Fibroblast of villous mesenchyme (primary cell): ENCODE measurements at regions not wholly inside any gene's neighbourhood (a gene's known extent, or its start where the extent isn't known, plus 50 kb on each side); places are given as distances from the start of the nearest gene placed in this dataset.

Source experiments
- DNase-seq: peaks from one replicate; pipeline ENCODE4 v3.0.0-alpha.2; 2010; ENCODE audit warnings: low read depth
- H3K4me3 ChIP-seq: 2 replicates; pipeline ENCODE4 v1.5.1; 2011; ENCODE audit warnings: low read depth, mild to moderate bottlenecking, low read length
- TF ChIP-seq, protein P1 (sequence below): IDR thresholded peaks from 2 replicates; pipeline ENCODE4 v1.5.1; 2012; ENCODE audit warnings: low read depth, mild to moderate bottlenecking, low read length; ENCODE audit not compliant: insufficient read depth

DNA sequence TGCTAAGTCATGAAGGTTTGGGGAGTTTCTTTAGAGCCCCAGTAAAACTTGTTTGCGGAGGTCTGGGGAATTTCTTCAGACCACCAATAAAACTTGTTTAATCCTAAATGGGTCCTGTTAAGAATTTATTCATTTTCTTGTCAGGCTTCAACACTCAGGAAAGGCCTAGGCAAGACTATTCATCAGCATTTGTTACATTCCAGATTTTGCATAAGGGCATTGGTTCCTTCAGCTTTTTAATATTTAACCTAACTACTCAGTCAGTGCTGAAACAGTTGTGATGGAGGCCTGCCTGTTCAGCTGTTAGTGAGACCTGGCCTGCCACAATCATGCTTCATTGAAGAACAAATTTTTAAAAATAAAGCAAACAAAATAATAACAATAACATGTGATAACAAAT lies 954.2 kb upstream of the SEMA6D start:
- TF ChIP-seq, protein P1, sequence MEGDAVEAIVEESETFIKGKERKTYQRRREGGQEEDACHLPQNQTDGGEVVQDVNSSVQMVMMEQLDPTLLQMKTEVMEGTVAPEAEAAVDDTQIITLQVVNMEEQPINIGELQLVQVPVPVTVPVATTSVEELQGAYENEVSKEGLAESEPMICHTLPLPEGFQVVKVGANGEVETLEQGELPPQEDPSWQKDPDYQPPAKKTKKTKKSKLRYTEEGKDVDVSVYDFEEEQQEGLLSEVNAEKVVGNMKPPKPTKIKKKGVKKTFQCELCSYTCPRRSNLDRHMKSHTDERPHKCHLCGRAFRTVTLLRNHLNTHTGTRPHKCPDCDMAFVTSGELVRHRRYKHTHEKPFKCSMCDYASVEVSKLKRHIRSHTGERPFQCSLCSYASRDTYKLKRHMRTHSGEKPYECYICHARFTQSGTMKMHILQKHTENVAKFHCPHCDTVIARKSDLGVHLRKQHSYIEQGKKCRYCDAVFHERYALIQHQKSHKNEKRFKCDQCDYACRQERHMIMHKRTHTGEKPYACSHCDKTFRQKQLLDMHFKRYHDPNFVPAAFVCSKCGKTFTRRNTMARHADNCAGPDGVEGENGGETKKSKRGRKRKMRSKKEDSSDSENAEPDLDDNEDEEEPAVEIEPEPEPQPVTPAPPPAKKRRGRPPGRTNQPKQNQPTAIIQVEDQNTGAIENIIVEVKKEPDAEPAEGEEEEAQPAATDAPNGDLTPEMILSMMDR, result no peak
- no peak for DNase-seq

DNA sequence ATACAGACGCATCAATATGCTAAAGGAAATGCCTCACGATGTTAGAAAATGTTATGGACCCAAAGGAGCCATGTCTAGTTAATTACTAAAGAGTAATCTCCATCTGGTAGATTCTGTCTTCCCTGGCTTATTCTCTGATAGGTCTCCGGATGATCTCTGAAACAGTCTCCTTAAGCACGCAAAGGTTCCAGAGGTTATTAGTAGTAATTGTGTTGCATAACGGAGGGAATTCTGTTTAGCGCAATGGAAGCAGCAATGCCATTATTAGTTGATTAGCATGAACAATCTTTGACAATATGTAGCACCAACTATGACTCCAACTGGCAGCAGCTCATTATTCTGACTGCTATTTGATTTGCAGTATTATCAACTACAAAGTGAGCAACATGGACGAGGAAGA lies 952.5 kb upstream of the SEMA6D start:
- TF ChIP-seq, protein P1, result no peak
- DNase-seq, result no peak
- no peak overlapping the region for H3K4me3 ChIP-seq

More for the DNA sequence above, 954.2 kb upstream of the SEMA6D start:
- no peak overlapping the region for H3K4me3 ChIP-seq

DNA sequence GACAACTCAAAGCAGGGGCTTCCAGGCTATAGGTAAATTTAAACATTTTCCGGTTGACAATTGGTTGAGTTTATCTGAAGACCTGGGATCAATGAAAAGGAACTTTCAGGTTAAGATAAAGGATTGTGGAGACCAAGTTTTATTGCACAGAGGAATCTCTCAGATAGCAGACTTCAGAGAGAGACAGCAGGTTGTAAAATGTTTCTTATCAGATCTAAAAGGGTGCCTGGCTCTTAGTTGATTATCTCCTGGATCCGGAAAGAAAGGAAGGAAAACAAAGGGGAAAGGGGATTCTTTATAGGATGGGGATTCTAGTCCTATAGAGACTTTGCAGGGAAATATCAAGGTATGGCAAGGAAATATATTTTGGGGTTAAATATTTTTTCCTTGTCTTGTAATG lies 951.3 kb upstream of the SEMA6D start:
- no peak for DNase-seq
- TF ChIP-seq, protein P1, result no peak
- H3K4me3 ChIP-seq, result no peak overlapping the region

DNA sequence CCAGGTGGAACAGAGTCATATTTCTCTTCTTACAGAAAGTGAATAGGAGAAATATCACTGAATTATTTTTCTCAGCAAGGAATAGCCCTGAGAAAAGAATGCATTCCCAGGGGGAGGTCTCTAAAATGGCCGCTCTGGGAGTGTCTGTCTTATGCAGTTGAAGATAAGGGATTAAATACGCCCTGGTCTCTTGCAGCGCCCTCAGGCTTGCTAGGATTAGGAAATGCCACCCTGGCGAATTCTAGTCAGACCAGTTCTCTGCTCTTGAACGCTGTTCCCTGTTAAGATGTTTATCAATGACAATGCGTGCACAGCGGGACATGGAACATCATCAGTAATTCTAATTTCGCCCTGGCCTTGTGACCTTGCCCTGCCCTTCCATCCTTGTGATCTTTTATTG lies 949.0 kb upstream of the SEMA6D start:
- TF ChIP-seq, protein P1, result no peak
- no peak overlapping the region for H3K4me3 ChIP-seq
- DNase-seq, result no peak

DNA sequence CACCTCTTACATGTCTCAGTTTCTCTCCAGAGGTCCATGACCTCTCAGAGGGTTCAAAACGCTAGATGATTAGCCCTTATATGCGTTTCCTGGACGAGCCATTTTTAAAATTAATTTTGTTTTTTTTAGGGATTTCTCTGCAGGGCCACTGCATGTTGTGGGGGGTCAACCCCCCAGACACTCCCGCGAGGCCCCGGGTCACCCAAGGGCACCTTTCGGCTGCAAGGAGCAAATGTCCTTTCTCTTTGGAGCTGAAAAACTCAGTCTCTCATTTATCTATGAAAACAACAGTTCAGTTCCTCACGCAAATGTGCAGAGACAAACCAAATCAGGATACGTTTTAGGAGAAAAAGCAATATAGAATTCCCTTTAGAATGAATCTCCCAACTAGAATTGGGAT lies 944.3 kb upstream of the SEMA6D start:
- no peak overlapping the region for H3K4me3 ChIP-seq
- TF ChIP-seq, protein P1, result no peak
- DNase-seq, result no peak

DNA sequence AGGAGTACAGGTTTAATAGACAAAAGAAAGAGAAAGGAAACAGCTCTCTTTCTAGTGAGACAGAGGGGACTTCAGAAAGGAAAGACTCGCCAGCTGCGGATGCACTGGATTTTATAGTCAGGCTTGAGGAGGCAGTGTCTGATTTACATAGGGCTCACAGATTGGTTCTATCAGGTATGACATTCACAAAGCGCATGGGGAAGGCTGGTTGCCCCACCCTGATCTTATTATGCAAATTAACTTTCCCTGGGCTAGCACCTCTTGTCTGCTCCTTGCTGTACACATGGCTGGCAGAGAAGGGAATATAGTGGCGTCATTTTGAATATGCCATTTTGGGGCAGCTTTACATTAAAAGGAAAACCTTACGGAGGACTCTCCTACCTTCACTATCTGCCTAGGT lies 938.4 kb upstream of the SEMA6D start:
- DNase-seq, result no peak
- H3K4me3 ChIP-seq, result no peak overlapping the region
- TF ChIP-seq, protein P1, result no peak

DNA sequence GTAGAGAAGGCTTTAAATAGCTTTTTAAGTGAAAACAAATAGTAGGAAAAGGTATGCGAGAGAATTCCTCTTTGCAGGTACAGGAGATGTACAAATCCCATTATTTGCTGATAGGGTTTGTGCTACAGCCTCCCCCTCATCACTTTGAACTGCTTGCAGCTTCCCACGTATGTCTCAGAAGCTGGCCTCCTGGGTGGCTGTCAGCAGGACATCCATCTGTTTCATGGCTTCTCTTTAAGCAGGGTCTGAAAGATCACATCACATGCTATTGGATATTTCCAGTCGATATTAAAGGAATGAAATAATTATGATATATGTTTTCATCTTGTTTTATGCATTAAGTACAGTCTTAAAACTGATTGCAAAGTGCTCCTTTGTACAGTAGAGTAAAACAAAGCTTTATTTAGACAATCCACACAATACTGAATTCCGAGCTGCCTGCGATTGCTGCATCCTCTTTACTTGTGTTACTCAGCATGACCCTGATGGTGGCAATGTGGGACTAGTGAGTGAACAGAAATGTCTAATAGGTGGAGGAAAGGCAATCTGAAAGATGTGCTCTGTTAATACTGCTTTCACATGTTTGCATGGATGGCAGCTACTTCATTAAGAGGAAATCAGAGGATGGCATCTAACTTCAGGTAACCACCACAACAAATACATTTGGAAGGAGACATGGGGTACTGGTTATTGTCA lies 930.6 kb upstream of the SEMA6D start:
- TF ChIP-seq, protein P1, result no peak
- no peak overlapping the region for H3K4me3 ChIP-seq
- DNase-seq, result no peak
